ENCODE measurements at regions not wholly inside any gene's neighbourhood (a gene's known extent, or its start where the extent isn't known, plus 50 kb on each side); places are given as distances from the start of the nearest gene placed in this dataset.

GRCh38 chr14:61625165-61625564 lies 70.1 kb upstream of the HIF1A start:
- no CpG with 5 or more reads among the region's 1 CpG for WGBS (ENCODE audit: insufficient coverage, insufficient read length)
- Histone ChIP-seq H3K27ac (ENCODE audit: low read length) (no peak overlapping the region), H3K4me1 (ENCODE audit: control insufficient read depth, insufficient read depth, low read length) (no peaks in the 10 kb centered on the region), H3K9me3 (ENCODE audit: control insufficient read depth, insufficient read depth, low read length) (no peaks in the 10 kb centered on the region), H3K36me3 (ENCODE audit: control insufficient read depth, insufficient read depth, low read length) (no peaks in the 10 kb centered on the region), H3K27me3 (ENCODE audit: control insufficient read depth, insufficient read depth, low read length) (no peaks in the 10 kb centered on the region), H3K4me3 (ENCODE audit: low read length) (no peak overlapping the region)
- DNase-seq (ENCODE audit: low read depth, low spot score): no peak

GRCh38 chr14:61627612-61628011 lies 67.7 kb upstream of the HIF1A start:
- Histone ChIP-seq H3K4me3 (ENCODE audit: low read length) (no peak overlapping the region), H3K4me1 (ENCODE audit: control insufficient read depth, insufficient read depth, low read length) (no peaks in the 10 kb centered on the region), H3K36me3 (ENCODE audit: control insufficient read depth, insufficient read depth, low read length) (no peaks in the 10 kb centered on the region), H3K9me3 (ENCODE audit: control insufficient read depth, insufficient read depth, low read length) (no peaks in the 10 kb centered on the region), H3K27me3 (ENCODE audit: control insufficient read depth, insufficient read depth, low read length) (no peaks in the 10 kb centered on the region), H3K27ac (ENCODE audit: low read length) (no peak overlapping the region)
- WGBS (ENCODE audit: insufficient coverage, insufficient read length): no CpG with 5 or more reads among the region's 2 CpGs
- no peak for DNase-seq (ENCODE audit: low read depth, low spot score)

GRCh38 chr14:61628016-61628725 lies 67.1 kb upstream of the HIF1A start:
- no peaks in the 10 kb centered on the region for H3K27me3 ChIP-seq (ENCODE audit: control insufficient read depth, insufficient read depth, low read length)
- H3K4me3 ChIP-seq (ENCODE audit: low read length): no peak overlapping the region
- H3K27ac ChIP-seq (ENCODE audit: low read length): no peak overlapping the region
- no peaks in the 10 kb centered on the region for H3K4me1 ChIP-seq (ENCODE audit: control insufficient read depth, insufficient read depth, low read length)
- WGBS (ENCODE audit: insufficient coverage, insufficient read length): no CpG with 5 or more reads among the region's 3 CpGs
- no peaks in the 10 kb centered on the region for H3K36me3 ChIP-seq (ENCODE audit: control insufficient read depth, insufficient read depth, low read length)
- DNase-seq (ENCODE audit: low read depth, low spot score): no peak
- no peaks in the 10 kb centered on the region for H3K9me3 ChIP-seq (ENCODE audit: control insufficient read depth, insufficient read depth, low read length)

- Histone ChIP-seq H3K27ac (ENCODE audit: low read length) (no peak overlapping the region), H3K9me3 (ENCODE audit: control insufficient read depth, insufficient read depth, low read length) (no peaks in the 10 kb centered on the region), H3K27me3 (ENCODE audit: control insufficient read depth, insufficient read depth, low read length) (no peaks in the 10 kb centered on the region), H3K4me3 (ENCODE audit: low read length) (no peak overlapping the region), H3K36me3 (ENCODE audit: control insufficient read depth, insufficient read depth, low read length) (no peaks in the 10 kb centered on the region), H3K4me1 (ENCODE audit: control insufficient read depth, insufficient read depth, low read length) (no peaks in the 10 kb centered on the region)
- no CpG with 5 or more reads among the region's 4 CpGs for WGBS (ENCODE audit: insufficient coverage, insufficient read length)
- DNase-seq (ENCODE audit: low read depth, low spot score): no peak
These were observed 64.8 kb upstream of the HIF1A start for GRCh38 chr14:61630399-61631044.

- WGBS (ENCODE audit: insufficient coverage, insufficient read length): no CpG with 5 or more reads among the region's 6 CpGs
- no peak for DNase-seq (ENCODE audit: low read depth, low spot score)
- H3K4me3 ChIP-seq (ENCODE audit: low read length): no peak overlapping the region
- H3K27ac ChIP-seq (ENCODE audit: low read length): no peak overlapping the region
- H3K36me3 ChIP-seq (ENCODE audit: control insufficient read depth, insufficient read depth, low read length): no peaks in the 10 kb centered on the region
- no peaks in the 10 kb centered on the region for H3K9me3 ChIP-seq (ENCODE audit: control insufficient read depth, insufficient read depth, low read length)
- H3K4me1 ChIP-seq (ENCODE audit: control insufficient read depth, insufficient read depth, low read length): no peaks in the 10 kb centered on the region
- no peaks in the 10 kb centered on the region for H3K27me3 ChIP-seq (ENCODE audit: control insufficient read depth, insufficient read depth, low read length)
These were observed 64.1 kb upstream of the HIF1A start for GRCh38 chr14:61631045-61631687.

- Histone ChIP-seq H3K27me3 (ENCODE audit: control insufficient read depth, insufficient read depth, low read length) (no peaks in the 10 kb centered on the region), H3K4me1 (ENCODE audit: control insufficient read depth, insufficient read depth, low read length) (no peaks in the 10 kb centered on the region), H3K36me3 (ENCODE audit: control insufficient read depth, insufficient read depth, low read length) (no peaks in the 10 kb centered on the region), H3K27ac (ENCODE audit: low read length) (no peak overlapping the region), H3K9me3 (ENCODE audit: control insufficient read depth, insufficient read depth, low read length) (no peaks in the 10 kb centered on the region), H3K4me3 (ENCODE audit: low read length) (no peak overlapping the region)
- DNase-seq (ENCODE audit: low read depth, low spot score): no peak
- no CpG with 5 or more reads among the region's 3 CpGs for WGBS (ENCODE audit: insufficient coverage, insufficient read length)
These were observed 62.9 kb upstream of the HIF1A start for GRCh38 chr14:61632401-61632800.

GRCh38 chr14:61632807-61633206 lies 62.5 kb upstream of the HIF1A start:
- WGBS (ENCODE audit: insufficient coverage, insufficient read length): no CpG with 5 or more reads among the region's 1 CpG
- H3K27me3 ChIP-seq (ENCODE audit: control insufficient read depth, insufficient read depth, low read length): no peaks in the 10 kb centered on the region
- no peak overlapping the region for H3K27ac ChIP-seq (ENCODE audit: low read length)
- no peak overlapping the region for H3K4me3 ChIP-seq (ENCODE audit: low read length)
- H3K4me1 ChIP-seq (ENCODE audit: control insufficient read depth, insufficient read depth, low read length): no peaks in the 10 kb centered on the region
- DNase-seq (ENCODE audit: low read depth, low spot score): no peak
- no peaks in the 10 kb centered on the region for H3K36me3 ChIP-seq (ENCODE audit: control insufficient read depth, insufficient read depth, low read length)
- H3K9me3 ChIP-seq (ENCODE audit: control insufficient read depth, insufficient read depth, low read length): no peaks in the 10 kb centered on the region

GRCh38 chr14:61636291-61636690 lies 59.0 kb upstream of the HIF1A start:
- Histone ChIP-seq H3K27ac (ENCODE audit: low read length) (no peak overlapping the region), H3K4me3 (ENCODE audit: low read length) (no peak overlapping the region), H3K27me3 (ENCODE audit: control insufficient read depth, insufficient read depth, low read length) (no peaks in the 10 kb centered on the region), H3K36me3 (ENCODE audit: control insufficient read depth, insufficient read depth, low read length) (no peaks in the 10 kb centered on the region), H3K4me1 (ENCODE audit: control insufficient read depth, insufficient read depth, low read length) (no peaks in the 10 kb centered on the region), H3K9me3 (ENCODE audit: control insufficient read depth, insufficient read depth, low read length) (no peaks in the 10 kb centered on the region)
- no CpG with 5 or more reads among the region's 1 CpG for WGBS (ENCODE audit: insufficient coverage, insufficient read length)
- DNase-seq (ENCODE audit: low read depth, low spot score): no peak

GRCh38 chr14:61636779-61637178 lies 58.5 kb upstream of the HIF1A start:
- H3K4me3 ChIP-seq (ENCODE audit: low read length): no peak overlapping the region
- no peaks in the 10 kb centered on the region for H3K9me3 ChIP-seq (ENCODE audit: control insufficient read depth, insufficient read depth, low read length)
- no peaks in the 10 kb centered on the region for H3K36me3 ChIP-seq (ENCODE audit: control insufficient read depth, insufficient read depth, low read length)
- no peaks in the 10 kb centered on the region for H3K4me1 ChIP-seq (ENCODE audit: control insufficient read depth, insufficient read depth, low read length)
- no peak overlapping the region for H3K27ac ChIP-seq (ENCODE audit: low read length)
- H3K27me3 ChIP-seq (ENCODE audit: control insufficient read depth, insufficient read depth, low read length): no peaks in the 10 kb centered on the region
- no peak for DNase-seq (ENCODE audit: low read depth, low spot score)
- WGBS (ENCODE audit: insufficient coverage, insufficient read length): no CpG with 5 or more reads among the region's 3 CpGs

GRCh38 chr14:61638595-61639387 lies 56.5 kb upstream of the HIF1A start:
- no CpG with 5 or more reads among the region's 12 CpGs for WGBS (ENCODE audit: insufficient coverage, insufficient read length)
- no peaks in the 10 kb centered on the region for H3K36me3 ChIP-seq (ENCODE audit: control insufficient read depth, insufficient read depth, low read length)
- H3K4me1 ChIP-seq (ENCODE audit: control insufficient read depth, insufficient read depth, low read length): no peaks in the 10 kb centered on the region
- no peaks in the 10 kb centered on the region for H3K9me3 ChIP-seq (ENCODE audit: control insufficient read depth, insufficient read depth, low read length)
- H3K27me3 ChIP-seq (ENCODE audit: control insufficient read depth, insufficient read depth, low read length): no peaks in the 10 kb centered on the region
- no peak for DNase-seq (ENCODE audit: low read depth, low spot score)
- no peak overlapping the region for H3K4me3 ChIP-seq (ENCODE audit: low read length)
- H3K27ac ChIP-seq (ENCODE audit: low read length): no peak overlapping the region
